Fibroblast of lung (primary cell): ENCODE measurements at regions not wholly inside any gene's neighbourhood (a gene's known extent, or its start where the extent isn't known, plus 50 kb on each side); places are given as distances from the start of the nearest gene placed in this dataset.
A peak's percentile ranks its signal among the peaks of the same experiment; 100 is the strongest.

Experiments
- DNase-seq, 2 donors: peaks; one replicate each; pipeline versions ENCODE4 v3.0.0 to v3.0.0-alpha.2; 2010; ENCODE audit warnings: low read depth in 2 of 2
- H2AFZ ChIP-seq: 2 replicates; pipeline ENCODE4 v1.5.1; 2012; ENCODE audit warnings: low read length, control low read depth, inconsistent platforms
- H3K27ac ChIP-seq: 2 replicates; pipeline ENCODE4 v1.5.1; 2011; ENCODE audit warnings: low read length, control low read depth; ENCODE audit not compliant: insufficient read depth
- H3K27me3 ChIP-seq: 2 replicates; pipeline ENCODE4 v1.5.1; 2011; ENCODE audit warnings: mild to moderate bottlenecking, low read length; ENCODE audit not compliant: control insufficient read depth, insufficient read depth
- H3K36me3 ChIP-seq: 2 replicates; pipeline ENCODE4 v1.5.1; 2011; ENCODE audit warnings: low read length; ENCODE audit not compliant: control insufficient read depth, insufficient read depth
- H3K4me1 ChIP-seq: 2 replicates; pipeline ENCODE4 v1.5.1; 2011; ENCODE audit warnings: low read length; ENCODE audit not compliant: control insufficient read depth, insufficient read depth; ENCODE audit errors: extremely low read depth
- H3K4me2 ChIP-seq: 2 replicates; pipeline ENCODE4 v1.5.1; 2011; ENCODE audit warnings: low read length, control low read depth; ENCODE audit not compliant: insufficient read depth; ENCODE audit errors: extremely low read depth
- H3K4me3 ChIP-seq, 4 experiments: fragments of 200-600 bp in 1 of 4; sonication (generic) in 1 of 4; replicated peaks in 1 of 4; 2 replicates each; pipeline ENCODE4 v1.5.1; 2011 to 2016; ENCODE audit warnings: low read length in 4 of 4, low read depth in 3 of 4, mild to moderate bottlenecking in 3 of 4, control low read depth in 2 of 4, inconsistent platforms in 1 of 4, mixed read lengths in 1 of 4; ENCODE audit not compliant: insufficient read depth in 1 of 4; ENCODE audit errors: control extremely low read depth in 1 of 4
- H3K79me2 ChIP-seq: 2 replicates; pipeline ENCODE4 v1.5.1; 2012; ENCODE audit warnings: mild to moderate bottlenecking, low read length, inconsistent platforms; ENCODE audit not compliant: control insufficient read depth, insufficient read depth
- H3K9ac ChIP-seq: 2 replicates; pipeline ENCODE4 v1.5.1; 2011; ENCODE audit warnings: mild to moderate bottlenecking, low read length, control low read depth; ENCODE audit not compliant: insufficient read depth
- H3K9me3 ChIP-seq: 2 replicates; pipeline ENCODE4 v1.5.1; 2012; ENCODE audit warnings: low read depth, low read length; ENCODE audit not compliant: control insufficient read depth, insufficient read depth
- H4K20me1 ChIP-seq: 2 replicates; pipeline ENCODE4 v1.5.1; 2011; ENCODE audit warnings: low read length; ENCODE audit not compliant: control insufficient read depth, insufficient read depth; ENCODE audit errors: extremely low read depth
- EZH2 ChIP-seq: IDR thresholded peaks from 2 replicates; pipeline ENCODE4 v1.5.1; 2012; ENCODE audit warnings: low read length, control low read depth, mild to moderate bottlenecking; ENCODE audit errors: missing control alignments
- TF ChIP-seq, protein P1 (sequence below), 2 donors: IDR thresholded peaks in 1 of 2; conservative IDR thresholded peaks in 1 of 2; 1 replicate in 1 of 2; 2 replicates in 1 of 2; pipeline ENCODE4 v1.5.1; 2011 to 2012; ENCODE audit warnings: low read length in 2 of 2, control low read depth in 1 of 2, inconsistent platforms in 1 of 2, low read depth in 1 of 2, mild to moderate bottlenecking in 1 of 2

DNA sequence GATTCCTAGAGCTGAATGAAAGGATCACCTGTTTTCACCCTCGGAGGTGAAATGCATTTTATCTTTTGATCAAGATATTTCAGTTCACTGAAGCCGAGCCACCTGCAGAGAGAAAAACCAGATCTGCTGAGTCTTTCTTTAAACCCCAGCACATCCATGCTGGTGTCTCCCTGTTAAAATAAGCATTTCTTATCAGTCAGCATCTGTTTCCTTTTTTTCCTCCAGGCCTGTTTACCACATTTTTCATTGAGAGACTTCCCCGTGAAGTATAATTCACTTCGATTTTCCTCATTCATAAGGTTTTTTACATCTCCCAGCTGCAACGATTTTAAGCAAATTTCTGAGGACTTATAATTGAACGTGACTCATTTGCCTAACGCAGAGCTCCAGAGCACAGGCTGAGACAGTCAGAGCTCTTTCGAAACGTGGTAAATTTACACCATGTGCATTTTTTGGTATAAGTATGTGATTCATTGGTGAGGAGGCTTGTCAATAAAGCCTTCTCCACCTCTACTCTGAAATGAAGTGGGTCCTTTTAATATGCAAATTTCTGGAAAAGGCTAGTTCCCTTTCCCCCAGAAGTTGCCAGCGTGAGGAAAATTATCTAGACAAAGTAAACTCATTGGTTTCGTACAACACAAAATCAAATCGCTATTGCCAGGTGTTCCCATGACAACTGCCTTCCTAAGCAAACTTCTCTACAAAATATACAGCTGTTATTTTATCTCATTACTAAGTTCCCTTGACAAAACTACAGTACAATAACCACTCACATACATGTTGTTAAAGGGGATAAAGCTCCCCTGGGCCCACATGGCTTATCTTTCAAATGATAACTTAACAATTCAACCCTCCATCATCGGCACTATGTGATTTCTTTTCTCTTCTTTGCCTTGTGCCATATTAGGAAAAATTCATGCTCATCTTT lies 374.8 kb upstream of the AKR1E2 start:
- no peak overlapping the region for H3K27ac ChIP-seq
- no peaks in the 10 kb centered on the region for H3K27me3 ChIP-seq
- no peak overlapping the region for H3K9ac ChIP-seq
- H4K20me1 ChIP-seq, result no peaks in the 10 kb centered on the region
- no peak overlapping the region for H2AFZ ChIP-seq
- H3K79me2 ChIP-seq, result no peaks in the 10 kb centered on the region
- no peak overlapping the region for H3K4me3 ChIP-seq
- TF ChIP-seq, protein P1, sequence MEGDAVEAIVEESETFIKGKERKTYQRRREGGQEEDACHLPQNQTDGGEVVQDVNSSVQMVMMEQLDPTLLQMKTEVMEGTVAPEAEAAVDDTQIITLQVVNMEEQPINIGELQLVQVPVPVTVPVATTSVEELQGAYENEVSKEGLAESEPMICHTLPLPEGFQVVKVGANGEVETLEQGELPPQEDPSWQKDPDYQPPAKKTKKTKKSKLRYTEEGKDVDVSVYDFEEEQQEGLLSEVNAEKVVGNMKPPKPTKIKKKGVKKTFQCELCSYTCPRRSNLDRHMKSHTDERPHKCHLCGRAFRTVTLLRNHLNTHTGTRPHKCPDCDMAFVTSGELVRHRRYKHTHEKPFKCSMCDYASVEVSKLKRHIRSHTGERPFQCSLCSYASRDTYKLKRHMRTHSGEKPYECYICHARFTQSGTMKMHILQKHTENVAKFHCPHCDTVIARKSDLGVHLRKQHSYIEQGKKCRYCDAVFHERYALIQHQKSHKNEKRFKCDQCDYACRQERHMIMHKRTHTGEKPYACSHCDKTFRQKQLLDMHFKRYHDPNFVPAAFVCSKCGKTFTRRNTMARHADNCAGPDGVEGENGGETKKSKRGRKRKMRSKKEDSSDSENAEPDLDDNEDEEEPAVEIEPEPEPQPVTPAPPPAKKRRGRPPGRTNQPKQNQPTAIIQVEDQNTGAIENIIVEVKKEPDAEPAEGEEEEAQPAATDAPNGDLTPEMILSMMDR (conservative IDR thresholded peaks at IDR 0.05 in 1 of 2, IDR thresholded peaks at IDR 0.05 in 1 of 2; ENCODE audit: low read depth in 1 of 2, low read length in 2 of 2), result no peak
- no peak for TF ChIP-seq EZH2
- H3K4me2 ChIP-seq, result no peak overlapping the region
- peak; percentile 82 to 85 for DNase-seq
- no peaks in the 10 kb centered on the region for H3K9me3 ChIP-seq
- H3K36me3 ChIP-seq, result no peaks in the 10 kb centered on the region
- no peaks in the 10 kb centered on the region for H3K4me1 ChIP-seq

GRCh38 chr10:4450169-4450568 lies 375.8 kb upstream of the AKR1E2 start:
- Histone ChIP-seq H4K20me1 (no peaks in the 10 kb centered on the region), H3K4me3 (no peak overlapping the region), H2AFZ (no peak overlapping the region), H3K9me3 (no peaks in the 10 kb centered on the region), H3K4me2 (no peak overlapping the region), H3K9ac (no peak overlapping the region), H3K27me3 (no peaks in the 10 kb centered on the region), H3K36me3 (no peaks in the 10 kb centered on the region), H3K4me1 (no peaks in the 10 kb centered on the region), H3K79me2 (no peaks in the 10 kb centered on the region), H3K27ac (no peak overlapping the region)
- no peak for DNase-seq
- TF ChIP-seq, protein P1 (conservative IDR thresholded peaks at IDR 0.05 in 1 of 2, IDR thresholded peaks at IDR 0.05 in 1 of 2; ENCODE audit: low read depth in 1 of 2, low read length in 2 of 2), result no peak
- TF ChIP-seq EZH2, result no peak

- Histone ChIP-seq H3K4me1 (no peaks in the 10 kb centered on the region), H3K27ac (no peak overlapping the region), H3K4me2 (no peak overlapping the region), H3K27me3 (no peaks in the 10 kb centered on the region), H2AFZ (no peak overlapping the region), H3K9ac (no peak overlapping the region), H3K4me3 (no peak overlapping the region), H3K36me3 (no peaks in the 10 kb centered on the region), H3K9me3 (no peaks in the 10 kb centered on the region), H4K20me1 (no peaks in the 10 kb centered on the region), H3K79me2 (no peaks in the 10 kb centered on the region)
- TF ChIP-seq EZH2, result no peak
- TF ChIP-seq, protein P1 (conservative IDR thresholded peaks at IDR 0.05 in 1 of 2, IDR thresholded peaks at IDR 0.05 in 1 of 2; ENCODE audit: low read depth in 1 of 2, low read length in 2 of 2), result no peak
- DNase-seq, result no peak
Measured at GRCh38 chr10:4448030-4448429, 378.0 kb upstream of the AKR1E2 start.
